MM.1S (cell line): ENCODE measurements at regions not wholly inside any gene's neighbourhood (a gene's known extent, or its start where the extent isn't known, plus 50 kb on each side); places are given as distances from the start of the nearest gene placed in this dataset.

Experiments
- DNase-seq: peaks from one replicate; pipeline ENCODE4 v3.0.0-alpha.2; 2015
- H2AFZ ChIP-seq: fragments of 300-600 bp; sonication (generic); 2 replicates; pipeline ENCODE4 v1.6.0; 2016; ENCODE audit warnings: antibody characterized with exemption, low read length
- H3F3A ChIP-seq: fragments of 300-600 bp; sonication (generic); 2 replicates; pipeline ENCODE4 v1.6.1; 2016; ENCODE audit warnings: mild to moderate bottlenecking, antibody characterized with exemption, low read length, moderate library complexity, mixed read lengths; ENCODE audit not compliant: insufficient read depth
- H3K27ac ChIP-seq: fragments of 300-600 bp; sonication (generic); 2 replicates; pipeline ENCODE4 v1.5.1; 2016; ENCODE audit warnings: mild to moderate bottlenecking, low read length
- H3K27me3 ChIP-seq: fragments of 300-600 bp; sonication (generic); replicated peaks from 2 replicates; pipeline ENCODE4 v1.6.0; 2016; ENCODE audit warnings: low read length; ENCODE audit not compliant: insufficient read depth
- H3K36me3 ChIP-seq: fragments of 300-600 bp; sonication (generic); replicated peaks from 2 replicates; pipeline ENCODE4 v1.6.1; 2016; ENCODE audit warnings: mild to moderate bottlenecking, low read length, mixed read lengths; ENCODE audit not compliant: insufficient read depth
- H3K4me1 ChIP-seq: fragments of 300-600 bp; sonication (generic); 2 replicates; pipeline ENCODE4 v1.6.1; 2016; ENCODE audit warnings: low read length, mixed read lengths
- H3K4me2 ChIP-seq: fragments of 300-600 bp; sonication (generic); 2 replicates; pipeline ENCODE4 v1.6.0; 2016; ENCODE audit warnings: low read depth, low read length
- H3K4me3 ChIP-seq: fragments of 300-600 bp; sonication (generic); 2 replicates; pipeline ENCODE4 v1.5.1; 2016; ENCODE audit warnings: low read length, mixed read lengths
- H3K79me2 ChIP-seq: fragments of 300-600 bp; sonication (generic); 2 replicates; pipeline ENCODE4 v1.6.1; 2016; ENCODE audit warnings: mixed run types, low read length, mixed read lengths
- H3K9ac ChIP-seq: fragments of 300-600 bp; sonication (generic); 2 replicates; pipeline ENCODE4 v1.6.1; 2016; ENCODE audit warnings: low read length, mixed read lengths
- H3K9me2 ChIP-seq: fragments of 300-600 bp; sonication (generic); replicated peaks from 2 replicates; pipeline ENCODE4 v1.6.1; 2016; ENCODE audit warnings: mild to moderate bottlenecking, low read length, mixed read lengths; ENCODE audit not compliant: insufficient read depth
- H3K9me3 ChIP-seq: fragments of 300-600 bp; sonication (generic); replicated peaks from 2 replicates; pipeline ENCODE4 v1.6.1; 2016; ENCODE audit warnings: mild to moderate bottlenecking, low read length, mixed read lengths; ENCODE audit not compliant: insufficient read depth
- H4K20me1 ChIP-seq: fragments of 300-600 bp; sonication (generic); 2 replicates; pipeline ENCODE4 v1.6.1; 2016; ENCODE audit warnings: mild to moderate bottlenecking, low read length, moderate library complexity, mixed read lengths; ENCODE audit not compliant: insufficient read depth
- CTCF ChIP-seq: fragments of 300-600 bp; sonication (generic); IDR thresholded peaks from 2 replicates; pipeline ENCODE4 v1.5.1; 2016; ENCODE audit warnings: antibody characterized with exemption, low read length, mixed read lengths
- EZH2 ChIP-seq: fragments of 300-600 bp; sonication (generic); optimal IDR thresholded peaks from 2 replicates; pipeline ENCODE3; 2017; ENCODE audit warnings: low read depth, mild to moderate bottlenecking, antibody characterized with exemption, low read length, mixed read lengths
- EZH2phosphoT487 ChIP-seq: fragments of 300-600 bp; sonication (generic); IDR thresholded peaks from 2 replicates; pipeline ENCODE4 v1.6.1; 2018; ENCODE audit warnings: antibody characterized with exemption, low read length

DNA sequence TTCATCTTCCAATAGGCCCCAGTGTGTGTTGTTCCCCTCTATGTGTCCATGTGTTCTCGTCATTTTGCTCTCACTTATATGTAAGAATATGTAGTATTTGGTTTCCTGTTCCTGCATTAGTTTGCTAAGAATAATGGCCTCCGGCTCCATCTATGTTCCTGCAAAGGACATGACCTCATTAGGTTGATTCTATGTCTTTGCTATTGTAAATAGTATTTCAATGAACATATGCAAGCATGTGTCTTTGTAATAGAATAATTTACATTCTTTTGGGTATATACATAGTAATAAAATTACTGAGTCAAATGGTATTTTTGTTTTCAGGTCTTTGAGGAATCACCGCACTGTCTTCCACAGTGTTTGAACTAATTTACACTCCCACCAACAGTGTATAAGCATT is 202.9 kb upstream of the KIRREL3 start:
- Histone ChIP-seq H3K9me3 (no peaks in the 10 kb centered on the region), H4K20me1 (no peaks in the 10 kb centered on the region), H3K27me3 (no peaks in the 10 kb centered on the region), H3K4me3 (no peak overlapping the region), H2AFZ (no peak overlapping the region), H3K9me2 (no peaks in the 10 kb centered on the region), H3K36me3 (no peaks in the 10 kb centered on the region), H3K79me2 (no peaks in the 10 kb centered on the region), H3F3A (no peaks in the 10 kb centered on the region), H3K4me1 (no peaks in the 10 kb centered on the region), H3K27ac (no peak overlapping the region), H3K9ac (no peak overlapping the region), H3K4me2 (no peak overlapping the region)
- DNase-seq, result no peak
- TF ChIP-seq EZH2phosphoT487 (no peak), EZH2 (no peak), CTCF (no peak)

DNA sequence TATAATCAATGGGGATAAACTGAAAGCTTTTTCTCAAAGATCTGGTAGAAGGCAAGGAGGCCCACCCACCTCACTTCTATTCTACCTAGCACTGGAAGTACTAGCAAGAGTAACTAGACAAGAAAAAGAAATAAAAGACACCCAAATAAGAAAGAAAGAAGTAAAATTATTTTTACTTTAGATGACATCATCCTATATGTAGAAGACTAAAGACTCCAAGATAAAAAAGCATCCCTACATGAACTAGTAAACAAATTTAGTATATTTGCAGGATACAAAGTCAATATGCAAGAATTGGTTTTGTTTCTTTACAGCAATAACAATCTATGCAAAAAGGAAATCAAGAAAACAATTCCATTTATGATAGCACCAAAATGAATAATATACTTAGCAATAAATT is 201.5 kb upstream of the KIRREL3 start:
- no peak for DNase-seq
- Histone ChIP-seq H3K27ac (no peak overlapping the region), H3K9ac (no peak overlapping the region), H3K36me3 (no peaks in the 10 kb centered on the region), H2AFZ (no peak overlapping the region), H4K20me1 (no peaks in the 10 kb centered on the region), H3K79me2 (no peaks in the 10 kb centered on the region), H3K27me3 (no peaks in the 10 kb centered on the region), H3K4me2 (no peak overlapping the region), H3K9me3 (no peaks in the 10 kb centered on the region), H3K4me1 (no peaks in the 10 kb centered on the region), H3K4me3 (no peak overlapping the region), H3K9me2 (no peaks in the 10 kb centered on the region), H3F3A (no peaks in the 10 kb centered on the region)
- no peak for TF ChIP-seq EZH2phosphoT487
- TF ChIP-seq EZH2, result no peak
- no peak for TF ChIP-seq CTCF

DNA sequence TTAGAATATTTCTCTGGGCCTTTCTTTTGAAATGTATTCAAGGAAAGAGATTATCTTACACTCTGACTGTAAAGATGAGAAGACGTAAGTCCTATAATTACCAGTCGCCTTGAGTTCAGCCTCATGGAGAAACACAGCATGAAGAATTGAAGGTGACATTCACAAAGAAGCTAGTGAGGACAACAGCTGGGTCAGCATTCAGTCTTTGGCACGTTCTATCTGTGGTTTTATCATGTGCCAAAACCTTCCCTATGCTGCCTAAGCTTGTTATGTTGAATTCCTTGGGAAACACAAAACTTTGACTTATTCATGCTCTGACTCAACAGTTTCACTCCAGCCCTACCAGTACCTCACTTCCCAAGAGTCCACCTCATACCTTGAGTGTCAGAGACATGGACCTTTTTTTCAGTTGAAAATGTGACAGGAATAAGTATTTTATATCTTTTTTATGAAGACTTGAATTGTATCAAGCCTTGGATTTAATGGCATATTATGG is 198.8 kb upstream of the KIRREL3 start:
- H2AFZ ChIP-seq, result no peak overlapping the region
- no peak for TF ChIP-seq EZH2
- TF ChIP-seq CTCF, result no peak
- TF ChIP-seq EZH2phosphoT487, result no peak
- no peak overlapping the region for H3K27ac ChIP-seq
- no peaks in the 10 kb centered on the region for H3K9me2 ChIP-seq
- H4K20me1 ChIP-seq, result no peaks in the 10 kb centered on the region
- no peak overlapping the region for H3K4me2 ChIP-seq
- no peaks in the 10 kb centered on the region for H3F3A ChIP-seq
- no peaks in the 10 kb centered on the region for H3K9me3 ChIP-seq
- no peaks in the 10 kb centered on the region for H3K4me1 ChIP-seq
- DNase-seq, result no peak
- H3K36me3 ChIP-seq, result no peaks in the 10 kb centered on the region
- H3K79me2 ChIP-seq, result no peaks in the 10 kb centered on the region
- no peak overlapping the region for H3K4me3 ChIP-seq
- H3K27me3 ChIP-seq, result no peaks in the 10 kb centered on the region
- H3K9ac ChIP-seq, result no peak overlapping the region
